Calu3 (cell line): ENCODE measurements at regions not wholly inside any gene's neighbourhood (a gene's known extent, or its start where the extent isn't known, plus 50 kb on each side); places are given as distances from the start of the nearest gene placed in this dataset.
"Not testable (repeated sequence)": the region's sequence is repeated elsewhere in the genome, so short reads cannot be mapped to it uniquely, and the experiment has no call there.

Source experiments
- BruUV-seq: library from RNA; stranded (reverse); fragments of 400-500 nt; replicated peaks from 2 replicates; lab custom pipeline; 2021; lab: Mats Ljungman, UMichigan
- CTCF ChIA-PET: fragments of 300-600 bp; sonication (Branson Sonifier 250); formaldehyde crosslinking; loops from one replicate; lab custom pipeline; 2022; ENCODE audit warnings: antibody characterized with exemption; lab: Charles Lee
- DNase-seq: peaks from one replicate; pipeline ENCODE4 v3.0.0; 2022
- H3K27ac Mint-ChIP-seq: one replicate; pipeline ENCODE4 v1.8.0; 2022; ENCODE audit warnings: mixed read lengths; ENCODE audit not compliant: unreplicated experiment
- H3K27me3 Mint-ChIP-seq: one replicate; pipeline ENCODE4 v1.8.0; 2022; ENCODE audit warnings: mixed read lengths; ENCODE audit not compliant: unreplicated experiment
- H3K36me3 Mint-ChIP-seq: one replicate; pipeline ENCODE4 v1.8.0; 2022; ENCODE audit warnings: mild to moderate bottlenecking, moderate library complexity, mixed read lengths; ENCODE audit not compliant: insufficient read depth, unreplicated experiment
- H3K4me1 Mint-ChIP-seq: one replicate; pipeline ENCODE4 v1.8.0; 2022; ENCODE audit warnings: mild to moderate bottlenecking, low read depth, mixed read lengths; ENCODE audit not compliant: unreplicated experiment
- H3K4me3 Mint-ChIP-seq: one replicate; pipeline ENCODE4 v1.8.0; 2022; ENCODE audit warnings: mild to moderate bottlenecking, low read depth, moderate library complexity, mixed read lengths; ENCODE audit not compliant: unreplicated experiment
- H3K9me3 Mint-ChIP-seq: one replicate; pipeline ENCODE4 v1.8.0; 2022; ENCODE audit warnings: low read depth, mixed read lengths; ENCODE audit not compliant: unreplicated experiment
- CTCF ChIP-seq: fragments of 200-600 bp; IDR thresholded peaks from one replicate; pipeline ENCODE4 v1.8.0; 2022; ENCODE audit warnings: antibody characterized with exemption; ENCODE audit not compliant: unreplicated experiment
- intact Hi-C: fragments of 100-400 bp; cut with micrococcal nuclease; formaldehyde crosslinking; loops from one replicate; pipeline ENCODE4 v1.10.0; 2022; ENCODE audit not compliant: unreplicated experiment

GRCh38 chr7:104061652-104062051, 72.2 kb upstream of the RELN start:
- Mint-ChIP-seq H3K36me3 (no peaks in the 10 kb centered on the region), H3K27ac (no peak overlapping the region), H3K9me3 (peaks cover 3% of the 10 kb centered on the region), H3K4me1 (no peaks in the 10 kb centered on the region), H3K27me3 (peaks cover 28% of the 10 kb centered on the region), H3K4me3 (no peak overlapping the region)
- intact Hi-C loops, result no loop called here
- BruUV-seq, result no TSS peak
- no peak for TF ChIP-seq CTCF
- no peak for DNase-seq
- CTCF ChIA-PET, result no interaction called here

DNA sequence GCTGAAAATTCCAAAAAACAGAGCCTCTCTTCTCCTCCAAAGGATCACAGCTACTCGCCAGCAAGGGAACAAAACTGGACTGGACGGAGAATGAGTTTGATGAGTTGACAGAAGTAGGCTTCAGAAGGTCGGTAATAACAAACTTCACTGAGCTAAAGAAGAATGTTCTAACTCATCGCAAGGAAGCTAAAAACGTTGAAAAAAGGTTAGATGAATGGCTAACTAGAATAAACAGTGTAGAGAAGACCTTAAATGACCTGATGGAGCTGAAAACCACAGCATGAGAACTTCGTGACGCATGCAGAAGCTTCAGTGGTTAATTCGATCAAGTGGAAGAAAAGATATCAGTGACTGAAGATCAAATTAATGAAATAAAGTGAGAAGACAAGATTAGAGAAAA, 70.4 kb upstream of the RELN start:
- H3K27ac Mint-ChIP-seq, H3K36me3 Mint-ChIP-seq, CTCF ChIA-PET, H3K4me1 Mint-ChIP-seq, H3K9me3 Mint-ChIP-seq, intact Hi-C loops, H3K4me3 Mint-ChIP-seq, DNase-seq, BruUV-seq: not testable (repeated sequence)
- peaks cover 28% of the 10 kb centered on the region for H3K27me3 Mint-ChIP-seq

DNA sequence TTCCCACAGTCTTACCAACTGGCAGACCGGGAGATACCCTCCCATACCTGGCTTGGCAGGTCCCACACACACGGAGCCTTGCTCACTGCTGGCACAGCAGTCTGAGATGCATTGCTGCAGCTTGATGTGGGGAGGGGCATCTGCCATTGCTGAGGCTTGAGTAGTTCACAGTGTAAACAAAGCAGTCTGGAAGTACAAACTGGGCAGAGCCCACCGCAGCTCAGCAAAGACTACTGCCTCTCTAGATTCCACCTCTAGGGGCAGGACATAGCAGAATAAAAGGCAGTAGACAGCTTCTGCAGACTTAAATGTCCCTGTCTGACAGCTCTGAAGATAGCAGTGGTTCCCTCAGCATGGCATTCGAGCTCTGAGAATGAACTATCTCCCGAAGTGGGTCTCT, 69.6 kb upstream of the RELN start:
- no TSS peak for BruUV-seq
- TF ChIP-seq CTCF, result no peak
- Mint-ChIP-seq H3K36me3 (no peaks in the 10 kb centered on the region), H3K27me3 (peaks cover 28% of the 10 kb centered on the region), H3K4me1 (no peaks in the 10 kb centered on the region), H3K4me3 (no peak overlapping the region), H3K9me3 (peaks cover 3% of the 10 kb centered on the region), H3K27ac (no peak overlapping the region)
- intact Hi-C loops, result no loop called here
- CTCF ChIA-PET, result no interaction called here
- no peak for DNase-seq

- intact Hi-C loops, result no loop called here
Observed at GRCh38 chr7:104054362-104054761, 64.9 kb upstream of the RELN start.

More at GRCh38 chr7:104054362-104054761, 64.9 kb upstream of the RELN start:
- Mint-ChIP-seq H3K27me3 (peaks cover 15% of the 10 kb centered on the region), H3K4me1 (no peaks in the 10 kb centered on the region), H3K27ac (no peak overlapping the region), H3K36me3 (no peaks in the 10 kb centered on the region), H3K9me3 (peaks cover 3% of the 10 kb centered on the region), H3K4me3 (no peak overlapping the region)
- CTCF ChIA-PET, result no interaction called here
- DNase-seq, result no peak
- no peak for TF ChIP-seq CTCF
- no TSS peak for BruUV-seq
